GM12891 (cell line): ENCODE measurements at regions not wholly inside any gene's neighbourhood (a gene's known extent, or its start where the extent isn't known, plus 50 kb on each side); places are given as distances from the start of the nearest gene placed in this dataset.

ENCODE experiments used
- POLR2A ChIP-seq: IDR thresholded peaks from 2 replicates; pipeline ENCODE4 v1.6.1; 2011; ENCODE audit warnings: low read depth, low read length, control low read depth
- POLR2AphosphoS5 ChIP-seq: IDR thresholded peaks from 2 replicates; pipeline ENCODE4 v1.6.1; 2011; ENCODE audit warnings: low read depth, low read length, control low read depth
- TAF1 ChIP-seq: IDR thresholded peaks from 2 replicates; pipeline ENCODE4 v1.6.1; 2011; ENCODE audit warnings: low read depth, low read length, control low read depth

DNA sequence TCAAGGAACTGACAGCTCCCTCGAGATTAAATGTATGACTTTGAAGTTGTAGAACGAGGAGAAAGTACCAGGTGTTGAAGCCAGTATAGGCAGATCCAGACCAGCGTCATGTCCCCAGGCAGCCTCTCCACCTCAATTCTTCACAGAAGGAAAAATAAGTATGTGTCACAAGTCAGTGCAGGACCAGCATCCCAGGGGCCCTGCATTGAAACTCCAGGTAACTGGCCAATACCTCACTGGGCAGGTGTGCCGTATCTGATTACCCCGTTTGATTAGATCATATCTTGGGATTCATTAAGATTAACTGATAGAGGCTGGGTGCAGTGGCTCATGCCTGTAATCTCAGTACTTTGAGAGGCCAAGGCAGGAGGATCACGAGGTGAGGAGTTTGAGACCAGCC lies 466.7 kb upstream of the B3GAT1 start:
- no peak for TF ChIP-seq TAF1
- TF ChIP-seq POLR2A: no peak
- TF ChIP-seq POLR2AphosphoS5: no peak
